ENCODE measurements at regions not wholly inside any gene's neighbourhood (a gene's known extent, or its start where the extent isn't known, plus 50 kb on each side); places are given as distances from the start of the nearest gene placed in this dataset.

DNA sequence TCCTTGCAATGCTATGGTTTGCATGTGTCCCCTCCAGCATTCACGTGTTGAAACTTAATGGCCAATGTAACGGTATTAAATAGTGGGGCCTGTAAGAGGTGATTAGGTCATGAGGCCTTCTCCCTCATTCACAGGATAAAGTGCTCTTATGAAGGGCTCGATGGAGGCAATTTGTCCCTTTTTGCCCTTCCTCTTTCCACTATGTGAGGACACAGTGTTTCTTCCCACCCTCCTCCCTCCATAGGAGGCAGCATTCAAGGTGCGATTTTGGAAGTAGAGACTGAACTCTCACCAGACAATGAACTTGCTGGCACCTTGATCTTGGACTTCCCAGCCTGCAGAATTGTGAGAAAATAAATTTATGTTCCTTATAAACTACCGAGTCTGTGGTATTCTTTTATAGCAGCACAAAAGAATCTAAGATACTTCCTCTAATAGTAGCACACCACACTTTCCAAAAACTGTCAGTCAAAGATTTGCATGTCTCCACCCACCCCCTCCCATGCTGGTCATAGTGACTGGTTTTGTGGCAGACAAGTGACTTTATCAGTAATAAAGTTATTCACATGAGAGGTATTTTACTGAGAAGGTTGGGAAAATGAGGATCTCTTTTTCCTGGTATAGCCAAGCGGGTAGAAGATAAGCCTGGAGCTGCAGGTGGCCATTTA, 113.5 kb upstream of the TTC29 start:
- TF ChIP-seq TAF1 (IDR thresholded peaks at IDR 0.05; ENCODE audit: borderline replicate concordance, low read depth, low read length) (no peak), POLR2A (IDR thresholded peaks at IDR 0.05; ENCODE audit: low read depth, low read length) (no peak)

Data from GM12892 (cell line).